Glomerular visceral epithelial cell (primary cell): ENCODE measurements at regions not wholly inside any gene's neighbourhood (a gene's known extent, or its start where the extent isn't known, plus 50 kb on each side); places are given as distances from the start of the nearest gene placed in this dataset.
A peak's percentile ranks its signal among the peaks of the same experiment; 100 is the strongest.
"Not testable (repeated sequence)": the region's sequence is repeated elsewhere in the genome, so short reads cannot be mapped to it uniquely, and the experiment has no call there.

Source experiments
- DNase-seq: peaks from one replicate; pipeline ENCODE4 v3.0.0-alpha.2; 2016; ENCODE audit errors: extremely low spot score

- no peak for DNase-seq
These were observed 87.2 kb upstream of the KRAS start for GRCh38 chr12:25337916-25338315.

GRCh38 chr12:25332143-25332542 is 81.4 kb upstream of the KRAS start:
- DNase-seq = no peak

- peak; percentile 23 for DNase-seq
These were observed 77.5 kb upstream of the KRAS start for GRCh38 chr12:25328072-25328712.

- no peak for DNase-seq
These were observed 76.6 kb upstream of the KRAS start for GRCh38 chr12:25327321-25327720.

GRCh38 chr12:25326326-25326725 is 75.6 kb upstream of the KRAS start:
- DNase-seq = no peak

- no peak for DNase-seq
These were observed 74.1 kb upstream of the KRAS start for GRCh38 chr12:25324861-25325260.

- no peak for DNase-seq
These were observed 72.9 kb upstream of the KRAS start for GRCh38 chr12:25323581-25323982.

- no peak for DNase-seq
These were observed 72.3 kb upstream of the KRAS start for GRCh38 chr12:25322918-25323531.

GRCh38 chr12:25322351-25322750 is 71.6 kb upstream of the KRAS start:
- no peak for DNase-seq

GRCh38 chr12:25321772-25322171 is 71.0 kb upstream of the KRAS start:
- no peak for DNase-seq

GRCh38 chr12:25320123-25321006 is 69.6 kb upstream of the KRAS start:
- no peak for DNase-seq

- DNase-seq = no peak
These were observed 68.7 kb upstream of the KRAS start for GRCh38 chr12:25319233-25319984.

GRCh38 chr12:25317553-25317952 is 66.8 kb upstream of the KRAS start:
- DNase-seq = no peak

GRCh38 chr12:25315388-25315787 is 64.7 kb upstream of the KRAS start:
- no peak for DNase-seq

- DNase-seq = not testable (repeated sequence)
These were observed 62.7 kb upstream of the KRAS start for GRCh38 chr12:25313266-25313990.

- DNase-seq = no peak
These were observed 60.8 kb upstream of the KRAS start for GRCh38 chr12:25311506-25311905.

GRCh38 chr12:25310071-25310470 is 59.3 kb upstream of the KRAS start:
- DNase-seq = not testable (repeated sequence)

GRCh38 chr12:25308756-25309155 is 58.0 kb upstream of the KRAS start:
- peak; percentile 8 for DNase-seq

- DNase-seq = no peak
These were observed 57.1 kb upstream of the KRAS start for GRCh38 chr12:25307818-25308217.

GRCh38 chr12:25301798-25302197 is 51.1 kb upstream of the KRAS start:
- DNase-seq = no peak
